ENCODE measurements at regions not wholly inside any gene's neighbourhood (a gene's known extent, or its start where the extent isn't known, plus 50 kb on each side); places are given as distances from the start of the nearest gene placed in this dataset.

DNA sequence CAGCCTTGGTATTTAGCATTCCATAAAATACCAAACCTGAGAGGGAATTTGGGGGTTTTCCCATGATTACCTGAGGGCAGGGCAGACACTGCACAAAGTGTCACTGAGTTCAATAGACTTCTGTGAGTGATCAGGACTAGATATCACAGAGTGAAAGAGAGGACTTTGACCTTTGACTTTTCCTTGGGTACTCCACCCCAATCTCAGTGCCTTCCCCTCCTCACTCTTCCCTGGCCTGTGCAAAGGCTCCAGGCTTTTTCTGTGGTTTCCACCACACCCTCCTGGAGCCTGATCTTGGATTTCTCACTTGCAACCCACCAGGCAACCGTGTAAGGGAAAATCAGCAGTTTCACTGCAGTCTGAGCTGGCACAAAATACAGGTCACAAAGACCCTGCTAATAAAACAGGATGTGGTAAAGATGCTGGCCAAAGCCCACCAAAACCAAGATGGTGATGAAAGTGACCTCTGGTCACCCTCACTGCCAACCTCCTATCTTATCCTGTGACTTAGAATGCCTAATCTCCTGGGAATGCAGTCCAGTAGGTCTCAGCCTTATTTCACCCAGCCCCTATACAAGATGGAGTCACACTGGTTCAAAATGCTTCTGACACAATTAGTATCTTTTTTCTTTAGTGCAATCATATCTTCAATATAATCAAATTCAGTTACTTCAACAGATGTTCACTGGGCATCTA, 64.0 kb downstream of the BOD1L2 start:
- TF ChIP-seq, protein P1, sequence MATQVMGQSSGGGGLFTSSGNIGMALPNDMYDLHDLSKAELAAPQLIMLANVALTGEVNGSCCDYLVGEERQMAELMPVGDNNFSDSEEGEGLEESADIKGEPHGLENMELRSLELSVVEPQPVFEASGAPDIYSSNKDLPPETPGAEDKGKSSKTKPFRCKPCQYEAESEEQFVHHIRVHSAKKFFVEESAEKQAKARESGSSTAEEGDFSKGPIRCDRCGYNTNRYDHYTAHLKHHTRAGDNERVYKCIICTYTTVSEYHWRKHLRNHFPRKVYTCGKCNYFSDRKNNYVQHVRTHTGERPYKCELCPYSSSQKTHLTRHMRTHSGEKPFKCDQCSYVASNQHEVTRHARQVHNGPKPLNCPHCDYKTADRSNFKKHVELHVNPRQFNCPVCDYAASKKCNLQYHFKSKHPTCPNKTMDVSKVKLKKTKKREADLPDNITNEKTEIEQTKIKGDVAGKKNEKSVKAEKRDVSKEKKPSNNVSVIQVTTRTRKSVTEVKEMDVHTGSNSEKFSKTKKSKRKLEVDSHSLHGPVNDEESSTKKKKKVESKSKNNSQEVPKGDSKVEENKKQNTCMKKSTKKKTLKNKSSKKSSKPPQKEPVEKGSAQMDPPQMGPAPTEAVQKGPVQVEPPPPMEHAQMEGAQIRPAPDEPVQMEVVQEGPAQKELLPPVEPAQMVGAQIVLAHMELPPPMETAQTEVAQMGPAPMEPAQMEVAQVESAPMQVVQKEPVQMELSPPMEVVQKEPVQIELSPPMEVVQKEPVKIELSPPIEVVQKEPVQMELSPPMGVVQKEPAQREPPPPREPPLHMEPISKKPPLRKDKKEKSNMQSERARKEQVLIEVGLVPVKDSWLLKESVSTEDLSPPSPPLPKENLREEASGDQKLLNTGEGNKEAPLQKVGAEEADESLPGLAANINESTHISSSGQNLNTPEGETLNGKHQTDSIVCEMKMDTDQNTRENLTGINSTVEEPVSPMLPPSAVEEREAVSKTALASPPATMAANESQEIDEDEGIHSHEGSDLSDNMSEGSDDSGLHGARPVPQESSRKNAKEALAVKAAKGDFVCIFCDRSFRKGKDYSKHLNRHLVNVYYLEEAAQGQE (IDR thresholded peaks at IDR 0.05; ENCODE audit: insufficient replicate concordance, low read depth), result no peak
- TF ChIP-seq, protein P2, sequence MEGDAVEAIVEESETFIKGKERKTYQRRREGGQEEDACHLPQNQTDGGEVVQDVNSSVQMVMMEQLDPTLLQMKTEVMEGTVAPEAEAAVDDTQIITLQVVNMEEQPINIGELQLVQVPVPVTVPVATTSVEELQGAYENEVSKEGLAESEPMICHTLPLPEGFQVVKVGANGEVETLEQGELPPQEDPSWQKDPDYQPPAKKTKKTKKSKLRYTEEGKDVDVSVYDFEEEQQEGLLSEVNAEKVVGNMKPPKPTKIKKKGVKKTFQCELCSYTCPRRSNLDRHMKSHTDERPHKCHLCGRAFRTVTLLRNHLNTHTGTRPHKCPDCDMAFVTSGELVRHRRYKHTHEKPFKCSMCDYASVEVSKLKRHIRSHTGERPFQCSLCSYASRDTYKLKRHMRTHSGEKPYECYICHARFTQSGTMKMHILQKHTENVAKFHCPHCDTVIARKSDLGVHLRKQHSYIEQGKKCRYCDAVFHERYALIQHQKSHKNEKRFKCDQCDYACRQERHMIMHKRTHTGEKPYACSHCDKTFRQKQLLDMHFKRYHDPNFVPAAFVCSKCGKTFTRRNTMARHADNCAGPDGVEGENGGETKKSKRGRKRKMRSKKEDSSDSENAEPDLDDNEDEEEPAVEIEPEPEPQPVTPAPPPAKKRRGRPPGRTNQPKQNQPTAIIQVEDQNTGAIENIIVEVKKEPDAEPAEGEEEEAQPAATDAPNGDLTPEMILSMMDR (IDR thresholded peaks at IDR 0.05; ENCODE audit: insufficient read depth, low read length), result no peak
- no peak for TF ChIP-seq POLR2AphosphoS5 (IDR thresholded peaks at IDR 0.05; ENCODE audit: low read depth)
- TF ChIP-seq GABPA (IDR thresholded peaks at IDR 0.05; ENCODE audit: low read depth), result no peak
- no peak for TF ChIP-seq SPI1 (IDR thresholded peaks at IDR 0.05; ENCODE audit: borderline replicate concordance, low read depth)

Measured in HL-60 (cell line).